ENCODE measurements at regions not wholly inside any gene's neighbourhood (a gene's known extent, or its start where the extent isn't known, plus 50 kb on each side); places are given as distances from the start of the nearest gene placed in this dataset.
"Not testable (repeated sequence)": the region's sequence is repeated elsewhere in the genome, so short reads cannot be mapped to it uniquely, and the experiment has no call there.

DNA sequence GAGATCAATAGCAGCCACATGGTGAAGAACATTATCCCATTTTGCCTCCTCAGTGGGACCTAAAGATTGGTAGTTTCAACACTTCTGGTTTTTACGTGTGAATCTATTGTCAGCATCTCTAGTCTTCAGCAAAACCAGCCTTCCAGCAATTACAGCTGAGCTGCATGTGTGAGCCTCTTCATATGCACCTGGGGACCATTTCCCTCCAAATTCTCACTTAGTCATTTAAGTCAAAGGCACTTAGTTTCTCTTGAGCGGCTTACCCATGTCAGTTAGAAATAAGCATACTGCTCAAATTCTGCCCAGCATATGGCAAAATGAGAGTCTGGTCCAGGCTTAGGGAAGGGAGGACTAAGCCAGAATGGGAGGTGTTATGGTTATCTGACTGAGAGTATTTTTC, 99.7 kb upstream of the NXPH2 start:
- POLR2A ChIA-PET = no interaction called here
- TF ChIP-seq, protein P1, sequence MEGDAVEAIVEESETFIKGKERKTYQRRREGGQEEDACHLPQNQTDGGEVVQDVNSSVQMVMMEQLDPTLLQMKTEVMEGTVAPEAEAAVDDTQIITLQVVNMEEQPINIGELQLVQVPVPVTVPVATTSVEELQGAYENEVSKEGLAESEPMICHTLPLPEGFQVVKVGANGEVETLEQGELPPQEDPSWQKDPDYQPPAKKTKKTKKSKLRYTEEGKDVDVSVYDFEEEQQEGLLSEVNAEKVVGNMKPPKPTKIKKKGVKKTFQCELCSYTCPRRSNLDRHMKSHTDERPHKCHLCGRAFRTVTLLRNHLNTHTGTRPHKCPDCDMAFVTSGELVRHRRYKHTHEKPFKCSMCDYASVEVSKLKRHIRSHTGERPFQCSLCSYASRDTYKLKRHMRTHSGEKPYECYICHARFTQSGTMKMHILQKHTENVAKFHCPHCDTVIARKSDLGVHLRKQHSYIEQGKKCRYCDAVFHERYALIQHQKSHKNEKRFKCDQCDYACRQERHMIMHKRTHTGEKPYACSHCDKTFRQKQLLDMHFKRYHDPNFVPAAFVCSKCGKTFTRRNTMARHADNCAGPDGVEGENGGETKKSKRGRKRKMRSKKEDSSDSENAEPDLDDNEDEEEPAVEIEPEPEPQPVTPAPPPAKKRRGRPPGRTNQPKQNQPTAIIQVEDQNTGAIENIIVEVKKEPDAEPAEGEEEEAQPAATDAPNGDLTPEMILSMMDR (IDR thresholded peaks at IDR 0.05; ENCODE audit: insufficient read depth, low read depth, low read length) = no peak
- no peak for DNase-seq (ENCODE audit: low read depth)
- CTCF ChIA-PET = no interaction called here
- no peaks in the 10 kb centered on the region for H3K36me3 ChIP-seq (ENCODE audit: control insufficient read depth, insufficient read depth, low read length)
- no peak overlapping the region for H3K4me3 ChIP-seq (ENCODE audit: low read depth, low read length)
- H3K27me3 ChIP-seq (ENCODE audit: control insufficient read depth, insufficient read depth, low read length) = no peaks in the 10 kb centered on the region

DNA sequence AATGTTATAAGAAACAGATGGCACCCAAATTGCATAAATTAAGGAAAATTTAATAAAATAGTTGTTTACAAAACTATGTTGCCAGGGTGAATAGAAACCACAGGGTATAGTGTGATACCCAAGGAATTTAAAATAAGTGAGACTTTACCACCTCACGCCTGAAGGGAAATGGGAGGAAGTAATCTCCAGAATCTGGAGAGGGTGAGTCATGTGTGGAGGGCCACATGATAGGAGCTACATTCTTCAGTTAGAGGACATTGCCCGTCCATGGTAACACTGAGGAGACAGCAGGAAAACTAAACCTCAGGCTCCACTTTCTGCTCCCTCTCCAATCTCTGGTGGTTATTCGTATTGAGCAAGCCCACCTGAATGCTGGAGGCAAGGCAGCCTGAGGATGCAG, 97.2 kb upstream of the NXPH2 start:
- TF ChIP-seq, protein P1 (IDR thresholded peaks at IDR 0.05; ENCODE audit: insufficient read depth, low read depth, low read length) = no peak
- ChIA-PET CTCF (no interaction called here), POLR2A (no interaction called here)
- Histone ChIP-seq H3K27me3 (ENCODE audit: control insufficient read depth, insufficient read depth, low read length) (no peaks in the 10 kb centered on the region), H3K36me3 (ENCODE audit: control insufficient read depth, insufficient read depth, low read length) (no peaks in the 10 kb centered on the region), H3K4me3 (ENCODE audit: low read depth, low read length) (no peak overlapping the region)
- no peak for DNase-seq (ENCODE audit: low read depth)

DNA sequence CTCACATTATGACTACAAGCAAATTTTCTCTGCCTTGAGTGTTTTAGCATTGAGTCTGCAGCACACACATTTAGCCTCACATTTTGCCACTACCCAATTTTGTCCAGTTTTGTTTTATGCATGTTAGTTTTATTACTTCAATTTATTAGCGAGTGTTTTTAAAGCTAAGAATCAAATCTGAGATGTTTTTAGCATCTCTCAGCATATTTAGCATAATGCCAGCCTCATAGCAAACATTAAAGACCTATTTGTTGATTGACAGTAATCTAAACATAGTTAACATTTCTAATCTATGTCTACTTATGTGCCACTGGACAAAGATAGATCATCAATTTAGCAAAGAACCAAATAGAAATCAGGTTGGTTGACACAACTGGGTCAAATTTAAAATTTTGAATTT, 94.1 kb upstream of the NXPH2 start:
- Histone ChIP-seq H3K36me3 (ENCODE audit: control insufficient read depth, insufficient read depth, low read length) (no peaks in the 10 kb centered on the region), H3K4me3 (ENCODE audit: low read depth, low read length) (no peak overlapping the region), H3K27me3 (ENCODE audit: control insufficient read depth, insufficient read depth, low read length) (no peaks in the 10 kb centered on the region)
- TF ChIP-seq, protein P1 (IDR thresholded peaks at IDR 0.05; ENCODE audit: insufficient read depth, low read depth, low read length) = no peak
- CTCF ChIA-PET = no interaction called here
- no peak for DNase-seq (ENCODE audit: low read depth)
- POLR2A ChIA-PET = no interaction called here

DNA sequence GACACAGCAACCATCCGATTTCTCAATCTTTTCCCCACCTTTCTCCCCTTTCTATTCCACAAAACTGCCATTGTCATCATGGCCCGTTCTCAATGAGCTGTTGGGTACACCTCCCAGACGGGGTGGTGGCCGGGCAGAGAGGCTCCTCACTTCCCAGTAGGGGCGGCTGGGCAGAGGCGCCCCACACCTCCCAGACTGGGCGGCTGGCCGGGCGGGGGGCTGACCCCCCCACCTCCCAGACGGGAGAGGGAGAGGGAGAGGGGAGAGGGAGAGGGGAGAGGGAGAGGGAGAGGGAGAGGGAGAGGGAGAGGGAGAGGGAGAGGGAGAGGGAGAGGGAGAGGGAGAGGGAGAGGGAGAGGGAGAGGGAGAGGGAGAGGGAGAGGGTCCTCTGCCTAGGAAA, 91.9 kb upstream of the NXPH2 start:
- DNase-seq (ENCODE audit: low read depth); H3K36me3 ChIP-seq (ENCODE audit: control insufficient read depth, insufficient read depth, low read length); H3K27me3 ChIP-seq (ENCODE audit: control insufficient read depth, insufficient read depth, low read length); POLR2A ChIA-PET; CTCF ChIA-PET; H3K4me3 ChIP-seq (ENCODE audit: low read depth, low read length): not testable (repeated sequence)

DNA sequence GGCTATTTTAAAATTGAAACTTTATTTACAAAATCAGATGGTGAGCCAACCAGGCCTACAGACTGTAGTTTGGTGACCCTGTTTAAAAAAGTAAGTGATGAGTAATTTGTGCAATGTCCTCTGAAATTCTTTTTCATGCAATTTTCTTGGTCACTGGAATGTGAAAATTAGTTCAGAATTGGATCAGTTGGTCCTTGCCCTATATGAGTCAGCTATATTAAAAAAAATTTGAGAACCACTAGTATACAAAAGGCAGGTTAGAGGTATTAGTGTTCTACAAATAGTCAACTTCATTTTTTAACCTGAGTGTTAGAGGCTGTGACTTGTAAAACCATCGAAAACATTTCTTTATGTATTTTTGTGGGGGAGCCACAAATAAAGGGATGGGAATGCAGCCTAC, 91.1 kb upstream of the NXPH2 start:
- POLR2A ChIA-PET = no interaction called here
- CTCF ChIA-PET = no interaction called here
- DNase-seq (ENCODE audit: low read depth) = no peak
- H3K36me3 ChIP-seq (ENCODE audit: control insufficient read depth, insufficient read depth, low read length) = no peaks in the 10 kb centered on the region
- no peaks in the 10 kb centered on the region for H3K27me3 ChIP-seq (ENCODE audit: control insufficient read depth, insufficient read depth, low read length)
- H3K4me3 ChIP-seq (ENCODE audit: low read depth, low read length) = no peak overlapping the region
- TF ChIP-seq, protein P1 (IDR thresholded peaks at IDR 0.05; ENCODE audit: insufficient read depth, low read depth, low read length) = no peak

DNA sequence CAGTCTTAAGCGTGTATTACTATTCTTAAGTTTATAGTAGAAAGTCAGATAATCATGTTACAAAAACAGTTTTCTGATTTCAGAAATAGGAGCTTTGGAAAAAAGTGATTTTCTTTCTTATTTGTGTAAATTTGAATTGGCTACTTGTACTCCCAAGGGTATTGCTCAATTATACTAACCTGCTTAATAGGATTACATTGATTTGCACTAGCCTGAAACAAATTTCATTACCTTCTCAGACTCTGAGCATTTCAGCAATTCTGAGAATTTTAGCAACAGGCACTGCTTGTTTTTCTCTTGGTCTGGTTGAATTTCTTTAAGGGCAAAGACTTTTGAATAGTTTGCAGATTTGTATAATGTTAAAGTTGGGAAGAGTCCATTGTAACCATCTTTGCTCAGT, 87.2 kb upstream of the NXPH2 start:
- DNase-seq (ENCODE audit: low read depth) = no peak
- no peaks in the 10 kb centered on the region for H3K27me3 ChIP-seq (ENCODE audit: control insufficient read depth, insufficient read depth, low read length)
- TF ChIP-seq, protein P1 (IDR thresholded peaks at IDR 0.05; ENCODE audit: insufficient read depth, low read depth, low read length) = no peak
- ChIA-PET CTCF (no interaction called here), POLR2A (no interaction called here)
- no peak overlapping the region for H3K4me3 ChIP-seq (ENCODE audit: low read depth, low read length)
- H3K36me3 ChIP-seq (ENCODE audit: control insufficient read depth, insufficient read depth, low read length) = no peaks in the 10 kb centered on the region

Data from BJ (cell line).